IgD-negative memory B cell (primary cell): ENCODE measurements at regions not wholly inside any gene's neighbourhood (a gene's known extent, or its start where the extent isn't known, plus 50 kb on each side); places are given as distances from the start of the nearest gene placed in this dataset.
"Not testable (repeated sequence)": the region's sequence is repeated elsewhere in the genome, so short reads cannot be mapped to it uniquely, and the experiment has no call there.

ENCODE experiments used
- H3K27ac Mint-ChIP-seq, 3 donors: one replicate each; pipeline ENCODE4 v1.8.0; 2020 to 2022; ENCODE audit warnings: mild to moderate bottlenecking in 3 of 3, mixed read lengths in 3 of 3, moderate library complexity in 1 of 3
- H3K27me3 Mint-ChIP-seq: one replicate; pipeline ENCODE4 v1.8.0; 2021; ENCODE audit warnings: mixed read lengths
- H3K36me3 Mint-ChIP-seq: one replicate; pipeline ENCODE4 v1.8.0; 2020; ENCODE audit warnings: mild to moderate bottlenecking, mixed read lengths
- H3K4me1 Mint-ChIP-seq, 3 donors: one replicate each; pipeline ENCODE4 v1.8.0; 2020 to 2022; ENCODE audit warnings: mixed read lengths in 3 of 3, mild to moderate bottlenecking in 1 of 3
- H3K4me3 Mint-ChIP-seq, 4 donors: one replicate each; pipeline ENCODE4 v1.8.0; 2020 to 2022; ENCODE audit warnings: mild to moderate bottlenecking in 4 of 4, mixed read lengths in 4 of 4, moderate library complexity in 3 of 4
- H3K9me3 Mint-ChIP-seq, 3 donors: one replicate each; pipeline ENCODE4 v1.8.0; 2020 to 2021; ENCODE audit warnings: mixed read lengths in 3 of 3, mild to moderate bottlenecking in 1 of 3

DNA sequence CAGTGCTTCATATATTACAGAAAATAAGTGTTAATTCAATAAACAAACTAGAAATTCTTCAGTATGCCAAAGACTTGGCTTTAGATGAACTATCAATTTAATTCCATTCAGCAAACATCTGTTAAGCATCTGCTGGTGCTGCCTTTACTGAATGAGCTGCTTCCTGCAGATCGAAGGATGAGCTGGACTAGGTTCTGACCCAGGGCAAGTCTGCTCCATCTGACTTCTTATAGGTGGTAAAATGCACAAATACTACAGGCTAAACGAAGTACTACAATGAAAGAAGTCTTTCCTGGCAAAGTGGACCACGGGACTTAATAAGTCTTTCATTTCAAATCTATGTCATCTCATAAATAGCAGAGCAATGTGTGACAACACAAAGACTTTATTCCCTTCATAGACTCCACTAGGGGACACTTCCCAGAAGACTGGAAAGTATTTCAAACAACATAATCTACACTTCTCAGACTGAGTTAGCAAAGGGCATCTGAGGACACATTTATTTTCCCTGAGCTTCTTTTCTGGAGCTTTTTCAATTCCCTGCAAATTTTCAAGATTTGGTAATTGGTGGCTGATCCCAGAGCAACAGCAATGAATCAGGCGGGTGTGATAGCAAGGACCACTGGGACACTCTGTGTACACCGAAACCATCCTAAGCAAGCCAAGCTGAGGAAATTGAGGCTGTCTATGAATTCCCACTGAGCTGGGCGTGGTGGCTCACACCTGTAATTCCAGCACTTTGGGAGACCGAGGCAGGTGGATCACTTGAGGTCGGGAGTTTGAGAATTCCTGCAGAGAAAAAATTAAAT, 108.9 kb upstream of the FRMD4A start:
- Mint-ChIP-seq H3K27me3 (peaks cover 5% of the 10 kb centered on the region), H3K4me3 (no peak overlapping the region), H3K4me1 (no peaks in the 10 kb centered on the region), H3K36me3 (no peaks in the 10 kb centered on the region), H3K9me3 (no peaks in the 10 kb centered on the region), H3K27ac (no peak overlapping the region)

DNA sequence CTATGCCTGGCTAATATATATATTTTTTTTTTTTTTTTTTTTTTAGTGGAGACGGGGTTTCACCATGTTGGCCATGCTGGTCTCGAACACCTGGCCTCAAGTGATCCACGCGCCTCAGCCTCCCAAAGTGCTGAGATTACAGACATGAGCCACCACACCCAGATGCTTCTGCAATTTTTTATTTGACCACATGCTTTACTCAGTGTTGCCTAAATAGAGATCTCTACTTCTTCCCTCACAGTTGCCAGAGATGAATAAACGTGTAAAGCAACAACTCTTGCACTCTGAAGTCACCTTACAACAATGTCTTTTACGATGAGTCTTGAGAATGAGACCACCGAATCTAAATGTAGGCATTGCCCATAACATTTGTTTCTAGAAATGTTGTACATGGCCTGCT, 107.9 kb upstream of the FRMD4A start:
- H3K27me3 Mint-ChIP-seq, result peaks cover 5% of the 10 kb centered on the region
- no peak overlapping the region for H3K4me3 Mint-ChIP-seq
- H3K36me3 Mint-ChIP-seq, result no peaks in the 10 kb centered on the region
- no peak overlapping the region for H3K27ac Mint-ChIP-seq
- no peaks in the 10 kb centered on the region for H3K4me1 Mint-ChIP-seq
- no peaks in the 10 kb centered on the region for H3K9me3 Mint-ChIP-seq

DNA sequence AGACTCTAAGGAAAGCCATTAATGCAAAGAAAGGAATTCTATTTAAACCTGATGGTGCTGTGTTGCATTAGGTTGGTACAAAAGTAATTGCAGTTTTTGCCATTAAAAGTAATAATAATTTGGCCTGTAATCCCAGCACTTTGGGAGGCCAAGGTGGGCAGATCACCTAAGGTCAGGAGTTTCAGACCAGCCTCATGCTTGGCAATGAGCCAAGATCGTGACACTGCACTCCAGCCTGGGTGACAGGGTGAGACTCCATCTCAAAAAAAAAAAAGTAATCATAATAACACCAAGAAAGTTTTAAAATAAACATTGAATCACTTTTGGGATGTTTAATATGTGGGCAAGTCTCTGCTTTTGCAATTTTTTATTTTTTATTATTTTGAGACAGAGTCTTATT, 107.3 kb upstream of the FRMD4A start:
- no peak overlapping the region for H3K27ac Mint-ChIP-seq
- H3K27me3 Mint-ChIP-seq, result peaks cover 5% of the 10 kb centered on the region
- H3K9me3 Mint-ChIP-seq, result peaks cover 0 to 2% (median 0%) of the 10 kb centered on the region in 3 donors
- H3K4me1 Mint-ChIP-seq, result no peaks in the 10 kb centered on the region
- H3K4me3 Mint-ChIP-seq, result no peak overlapping the region
- H3K36me3 Mint-ChIP-seq, result no peaks in the 10 kb centered on the region

DNA sequence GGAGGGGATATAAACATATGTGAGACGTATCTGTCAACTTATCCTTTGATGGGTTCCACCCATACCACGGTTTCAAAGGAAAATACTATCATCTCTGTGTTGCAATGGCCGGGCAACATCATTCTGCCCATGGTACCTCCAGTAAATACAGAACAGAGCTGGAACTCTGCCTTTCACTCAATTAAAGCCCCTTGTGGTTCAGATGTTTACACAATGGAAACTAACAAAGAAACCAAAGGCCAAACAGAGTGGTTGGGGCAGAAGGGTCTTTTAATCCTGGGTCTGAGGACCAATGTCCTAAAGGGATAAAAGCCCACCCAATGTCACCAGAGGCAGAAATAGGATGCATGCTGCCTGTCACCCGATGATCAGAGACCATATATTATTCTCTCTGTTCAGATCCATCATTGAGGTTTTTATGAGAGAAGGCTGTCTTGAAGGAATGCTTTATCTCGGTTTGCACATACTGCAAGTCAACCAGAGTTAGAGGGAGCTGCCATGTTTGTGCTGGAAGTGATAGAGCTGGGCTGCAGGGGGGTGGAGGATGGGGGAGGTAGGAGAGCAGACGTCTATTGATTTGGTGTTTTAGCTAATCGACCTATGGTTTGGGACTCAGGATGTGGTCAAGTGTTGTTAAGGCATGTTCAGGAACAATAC, 105.4 kb upstream of the FRMD4A start:
- Mint-ChIP-seq H3K9me3 (peaks cover 0 to 2% (median 0%) of the 10 kb centered on the region in 3 donors), H3K4me1 (no peaks in the 10 kb centered on the region), H3K27me3 (peaks cover 3% of the 10 kb centered on the region), H3K4me3 (no peak overlapping the region), H3K36me3 (peaks cover 1% of the 10 kb centered on the region), H3K27ac (no peak overlapping the region)

DNA sequence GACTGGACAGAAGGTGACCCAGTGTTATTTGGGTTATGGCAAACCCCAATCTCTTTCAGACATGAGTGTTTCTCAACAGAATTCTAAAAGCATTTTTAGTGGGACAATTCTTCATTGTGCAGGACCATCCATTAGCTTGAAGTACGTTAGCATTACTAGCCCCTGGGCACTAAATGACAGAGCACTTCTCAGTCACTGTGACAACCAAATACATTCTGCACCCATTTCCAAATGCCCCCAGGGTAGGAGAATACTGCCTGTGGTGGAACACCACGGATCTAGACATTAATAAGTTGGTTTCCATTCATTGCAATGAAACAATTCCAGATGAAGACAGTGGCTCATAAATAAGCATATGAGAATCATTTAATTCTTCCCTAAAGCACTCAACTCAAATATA, 102.4 kb upstream of the FRMD4A start:
- Mint-ChIP-seq H3K27ac (no peak overlapping the region), H3K27me3 (peaks cover 6% of the 10 kb centered on the region), H3K9me3 (peaks cover 0 to 2% (median 0%) of the 10 kb centered on the region in 3 donors), H3K36me3 (peaks cover 1% of the 10 kb centered on the region), H3K4me3 (no peak overlapping the region), H3K4me1 (no peaks in the 10 kb centered on the region)

DNA sequence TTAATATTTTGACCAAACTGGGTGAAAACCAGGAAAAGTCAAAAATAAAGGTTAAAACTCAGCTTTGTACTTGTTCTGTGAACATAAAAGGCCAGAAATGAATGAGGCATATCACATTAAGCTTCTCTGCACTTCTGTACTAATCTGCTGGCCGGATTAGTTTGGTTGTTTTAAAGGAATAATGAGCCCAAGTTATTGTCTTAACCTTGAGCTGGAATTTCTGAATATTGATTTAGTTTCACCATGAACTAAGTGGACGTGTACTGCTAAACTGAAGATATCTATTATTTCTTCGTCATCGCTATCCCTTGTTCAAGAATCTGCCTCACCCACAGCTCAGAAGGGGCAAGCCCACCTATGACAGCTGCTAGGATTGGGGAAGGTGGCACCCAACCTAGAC, 101.1 kb upstream of the FRMD4A start:
- Mint-ChIP-seq H3K27ac (no peak overlapping the region), H3K9me3 (peaks cover 0 to 5% (median 0%) of the 10 kb centered on the region in 3 donors), H3K27me3 (peaks cover 11% of the 10 kb centered on the region), H3K4me1 (no peaks in the 10 kb centered on the region), H3K4me3 (no peak overlapping the region), H3K36me3 (peaks cover 1% of the 10 kb centered on the region)

- Mint-ChIP-seq H3K9me3 (peaks cover 0 to 5% (median 2%) of the 10 kb centered on the region in 3 donors), H3K27me3 (peaks cover 11% of the 10 kb centered on the region)
Observed at GRCh38 chr10:14429043-14429700, 98.4 kb upstream of the FRMD4A start.

GRCh38 chr10:14425034-14425433, 94.3 kb upstream of the FRMD4A start:
- peaks cover 16% of the 10 kb centered on the region for H3K27me3 Mint-ChIP-seq
- peaks cover 0 to 3% (median 2%) of the 10 kb centered on the region in 3 donors for H3K9me3 Mint-ChIP-seq
- no peak overlapping the region for H3K4me3 Mint-ChIP-seq
- peaks cover 2% of the 10 kb centered on the region for H3K36me3 Mint-ChIP-seq
- peak overlapping the region in 1 of 3 donors; percentile 36 for H3K27ac Mint-ChIP-seq
- peaks cover 0 to 1% (median 0%) of the 10 kb centered on the region in 3 donors for H3K4me1 Mint-ChIP-seq

More at GRCh38 chr10:14429043-14429700, 98.4 kb upstream of the FRMD4A start:
- no peak overlapping the region for H3K27ac Mint-ChIP-seq
- H3K36me3 Mint-ChIP-seq, result peaks cover 4% of the 10 kb centered on the region
- peaks cover 0 to 1% (median 0%) of the 10 kb centered on the region in 3 donors for H3K4me1 Mint-ChIP-seq
- no peak overlapping the region for H3K4me3 Mint-ChIP-seq

- Mint-ChIP-seq H3K4me1 (peaks cover 0 to 1% (median 0%) of the 10 kb centered on the region in 3 donors), H3K36me3 (peaks cover 2% of the 10 kb centered on the region), H3K27me3 (peaks cover 14% of the 10 kb centered on the region), H3K4me3 (no peak overlapping the region), H3K9me3 (peaks cover 0 to 3% (median 2%) of the 10 kb centered on the region in 3 donors), H3K27ac (no peak overlapping the region)
Observed at GRCh38 chr10:14423111-14423744, 92.5 kb upstream of the FRMD4A start.

DNA sequence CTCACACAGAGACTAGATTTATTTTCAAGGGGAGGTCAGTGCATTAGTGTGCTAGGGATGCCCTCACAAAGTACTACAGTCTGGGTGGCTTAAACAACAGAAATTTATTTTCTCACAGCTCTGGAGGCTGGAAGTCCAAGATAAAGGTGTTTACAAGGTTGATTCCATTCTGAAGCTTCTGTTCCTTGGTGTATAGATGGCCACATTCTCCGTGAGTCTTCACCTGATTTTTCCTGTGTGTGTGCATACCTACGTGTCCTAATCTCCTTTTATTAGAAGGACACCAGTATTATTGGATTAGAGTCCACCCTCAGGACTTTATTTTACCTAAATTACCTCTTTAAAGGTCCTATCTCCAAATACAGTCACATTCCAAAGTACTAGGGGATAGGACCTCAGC, 91.7 kb upstream of the FRMD4A start:
- H3K27ac Mint-ChIP-seq, result no peak overlapping the region
- H3K36me3 Mint-ChIP-seq, result peaks cover 2% of the 10 kb centered on the region
- peaks cover 0 to 1% (median 0%) of the 10 kb centered on the region in 3 donors for H3K4me1 Mint-ChIP-seq
- peaks cover 0 to 3% (median 2%) of the 10 kb centered on the region in 3 donors for H3K9me3 Mint-ChIP-seq
- H3K4me3 Mint-ChIP-seq, result no peak overlapping the region
- H3K27me3 Mint-ChIP-seq, result peaks cover 15% of the 10 kb centered on the region

- H3K27me3 Mint-ChIP-seq, result peaks cover 15% of the 10 kb centered on the region
Observed at GRCh38 chr10:14421941-14422340, 91.2 kb upstream of the FRMD4A start.

DNA sequence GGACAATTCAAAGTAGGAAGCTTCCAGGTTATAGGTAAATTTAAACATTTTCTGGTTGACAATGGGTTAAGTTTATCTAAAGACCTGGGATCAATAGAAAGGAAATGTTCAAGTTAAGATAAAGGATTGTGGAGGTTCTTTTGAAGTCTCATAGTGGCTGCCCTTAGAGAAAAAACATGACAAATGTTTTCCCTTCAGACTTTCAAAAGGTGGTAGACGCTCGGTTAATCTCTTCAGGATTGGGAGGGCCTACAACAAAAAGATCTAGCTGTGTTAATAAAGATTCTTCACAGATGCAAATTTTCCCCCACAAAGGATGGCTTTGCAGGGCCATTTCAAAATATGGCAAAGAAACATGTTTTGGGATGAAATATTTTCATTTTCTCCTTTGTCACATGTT, 86.6 kb upstream of the FRMD4A start:
- not testable (repeated sequence) for H3K4me3 Mint-ChIP-seq, H3K4me1 Mint-ChIP-seq, H3K9me3 Mint-ChIP-seq, H3K36me3 Mint-ChIP-seq, H3K27ac Mint-ChIP-seq
- H3K27me3 Mint-ChIP-seq, result peaks cover 26% of the 10 kb centered on the region

More at GRCh38 chr10:14421941-14422340, 91.2 kb upstream of the FRMD4A start:
- H3K36me3 Mint-ChIP-seq, result peaks cover 2% of the 10 kb centered on the region
- H3K27ac Mint-ChIP-seq, result no peak overlapping the region
- H3K9me3 Mint-ChIP-seq, result peaks cover 0 to 2% (median 0%) of the 10 kb centered on the region in 3 donors
- no peak overlapping the region for H3K4me3 Mint-ChIP-seq
- H3K4me1 Mint-ChIP-seq, result peaks cover 0 to 1% (median 0%) of the 10 kb centered on the region in 3 donors

DNA sequence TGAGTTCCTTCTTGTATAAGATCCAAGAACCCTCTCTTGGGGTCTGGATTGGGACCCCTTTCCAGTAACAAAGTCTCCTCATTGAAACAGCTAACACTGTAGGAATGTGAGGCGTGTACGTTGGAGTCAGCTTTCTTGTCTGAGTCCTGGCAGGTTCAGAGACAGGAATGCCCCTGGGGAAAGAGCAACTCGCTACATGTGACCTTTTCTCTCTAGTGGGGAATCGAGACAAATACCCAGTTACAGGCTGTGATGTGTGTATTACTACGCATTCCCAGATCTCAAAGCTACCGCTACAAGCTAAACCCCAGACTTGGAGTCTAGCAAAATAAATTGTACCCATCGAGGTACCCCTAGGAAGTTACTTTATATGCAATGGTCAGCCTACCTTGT, 85.6 kb upstream of the FRMD4A start:
- Mint-ChIP-seq H3K36me3 (no peaks in the 10 kb centered on the region), H3K4me1 (no peaks in the 10 kb centered on the region), H3K27me3 (peaks cover 29% of the 10 kb centered on the region), H3K27ac (no peak overlapping the region), H3K9me3 (no peaks in the 10 kb centered on the region), H3K4me3 (no peak overlapping the region)

- peaks cover 0 to 2% (median 1%) of the 10 kb centered on the region in 3 donors for H3K4me1 Mint-ChIP-seq
- H3K36me3 Mint-ChIP-seq, result no peaks in the 10 kb centered on the region
- peaks cover 0 to 2% (median 0%) of the 10 kb centered on the region in 3 donors for H3K9me3 Mint-ChIP-seq
- no peak overlapping the region for H3K27ac Mint-ChIP-seq
- no peak overlapping the region for H3K4me3 Mint-ChIP-seq
- peaks cover 29% of the 10 kb centered on the region for H3K27me3 Mint-ChIP-seq
Observed at GRCh38 chr10:14415676-14416307, 85.1 kb upstream of the FRMD4A start.
